ENCODE measurements at regions not wholly inside any gene's neighbourhood (a gene's known extent, or its start where the extent isn't known, plus 50 kb on each side); places are given as distances from the start of the nearest gene placed in this dataset.

DNA sequence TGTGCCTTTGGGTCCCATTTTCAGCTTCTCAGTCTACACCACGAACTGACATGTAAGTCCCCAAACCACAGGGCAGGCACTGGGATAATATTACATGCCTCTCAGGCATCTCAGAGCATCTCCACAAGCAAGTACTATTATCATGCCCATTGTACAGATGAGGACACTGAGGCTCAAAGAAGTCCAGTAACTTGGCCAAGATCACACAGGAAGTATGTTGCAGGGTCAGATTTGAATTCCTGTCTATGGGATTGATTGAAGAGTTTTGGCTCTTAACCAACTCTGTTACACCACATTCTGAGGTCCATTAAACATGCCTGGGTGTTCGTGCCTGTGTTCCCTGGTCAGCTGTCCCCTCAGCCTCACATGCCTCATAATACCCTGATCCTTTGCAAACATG lies 319.8 kb downstream of the FOXO1 start:
- TF ChIP-seq EZH2phosphoT487 (IDR thresholded peaks at IDR 0.05) (no peak), CTCF (IDR thresholded peaks at IDR 0.05) (no peak)
